ENCODE measurements at regions not wholly inside any gene's neighbourhood (a gene's known extent, or its start where the extent isn't known, plus 50 kb on each side); places are given as distances from the start of the nearest gene placed in this dataset.

- TF ChIP-seq, protein P1, sequence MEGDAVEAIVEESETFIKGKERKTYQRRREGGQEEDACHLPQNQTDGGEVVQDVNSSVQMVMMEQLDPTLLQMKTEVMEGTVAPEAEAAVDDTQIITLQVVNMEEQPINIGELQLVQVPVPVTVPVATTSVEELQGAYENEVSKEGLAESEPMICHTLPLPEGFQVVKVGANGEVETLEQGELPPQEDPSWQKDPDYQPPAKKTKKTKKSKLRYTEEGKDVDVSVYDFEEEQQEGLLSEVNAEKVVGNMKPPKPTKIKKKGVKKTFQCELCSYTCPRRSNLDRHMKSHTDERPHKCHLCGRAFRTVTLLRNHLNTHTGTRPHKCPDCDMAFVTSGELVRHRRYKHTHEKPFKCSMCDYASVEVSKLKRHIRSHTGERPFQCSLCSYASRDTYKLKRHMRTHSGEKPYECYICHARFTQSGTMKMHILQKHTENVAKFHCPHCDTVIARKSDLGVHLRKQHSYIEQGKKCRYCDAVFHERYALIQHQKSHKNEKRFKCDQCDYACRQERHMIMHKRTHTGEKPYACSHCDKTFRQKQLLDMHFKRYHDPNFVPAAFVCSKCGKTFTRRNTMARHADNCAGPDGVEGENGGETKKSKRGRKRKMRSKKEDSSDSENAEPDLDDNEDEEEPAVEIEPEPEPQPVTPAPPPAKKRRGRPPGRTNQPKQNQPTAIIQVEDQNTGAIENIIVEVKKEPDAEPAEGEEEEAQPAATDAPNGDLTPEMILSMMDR (IDR thresholded peaks at IDR 0.05) = no peak
- TF ChIP-seq POLR2A (IDR thresholded peaks at IDR 0.05; ENCODE audit: low read length) = no peak
- no peak for TF ChIP-seq NPAS2 (CRISPR knock-in tag; IDR thresholded peaks at IDR 0.05; ENCODE audit: borderline replicate concordance)
- no peak for TF ChIP-seq REST (IDR thresholded peaks at IDR 0.05)
- no peak for TF ChIP-seq ZFP36 (IDR thresholded peaks at IDR 0.05; ENCODE audit: borderline replicate concordance, partially characterized antibody)
- TF ChIP-seq MAX (IDR thresholded peaks at IDR 0.05) = no peak
- TF ChIP-seq, protein P2, sequence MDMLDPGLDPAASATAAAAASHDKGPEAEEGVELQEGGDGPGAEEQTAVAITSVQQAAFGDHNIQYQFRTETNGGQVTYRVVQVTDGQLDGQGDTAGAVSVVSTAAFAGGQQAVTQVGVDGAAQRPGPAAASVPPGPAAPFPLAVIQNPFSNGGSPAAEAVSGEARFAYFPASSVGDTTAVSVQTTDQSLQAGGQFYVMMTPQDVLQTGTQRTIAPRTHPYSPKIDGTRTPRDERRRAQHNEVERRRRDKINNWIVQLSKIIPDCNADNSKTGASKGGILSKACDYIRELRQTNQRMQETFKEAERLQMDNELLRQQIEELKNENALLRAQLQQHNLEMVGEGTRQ (IDR thresholded peaks at IDR 0.05) = no peak
- TF ChIP-seq RFX5 (IDR thresholded peaks at IDR 0.05) = no peak
Observed at GRCh38 chr14:43938588-43939281, 568.3 kb downstream of the FSCB start.
